ENCODE measurements at regions not wholly inside any gene's neighbourhood (a gene's known extent, or its start where the extent isn't known, plus 50 kb on each side); places are given as distances from the start of the nearest gene placed in this dataset.
"Not testable (repeated sequence)": the region's sequence is repeated elsewhere in the genome, so short reads cannot be mapped to it uniquely, and the experiment has no call there.

DNA sequence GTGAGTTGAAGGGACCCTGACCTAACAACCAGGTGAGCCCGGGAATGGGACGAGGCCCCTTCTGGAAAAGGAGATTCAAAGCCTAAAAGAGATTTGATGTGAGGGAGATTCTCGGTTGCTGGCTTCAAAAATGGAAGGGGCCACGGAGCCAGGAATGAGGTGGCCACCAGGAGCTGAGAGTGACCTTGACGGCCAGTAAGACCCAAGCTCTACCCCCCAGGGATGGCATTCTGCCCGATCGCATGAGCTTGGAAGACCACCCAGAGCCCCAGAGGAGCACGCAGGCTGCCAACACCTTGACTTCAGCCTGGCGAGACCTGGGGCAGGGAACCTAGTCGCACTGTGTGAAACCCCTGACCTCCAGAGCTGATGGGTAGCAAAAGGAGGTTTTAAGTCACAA, 163.9 kb downstream of the BMP7 start:
- DNase-seq (ENCODE audit: low read depth) = no peak

- no peak for DNase-seq (ENCODE audit: low read depth)
Measured at GRCh38 chr20:57103146-57103800, 163.2 kb downstream of the BMP7 start.

DNA sequence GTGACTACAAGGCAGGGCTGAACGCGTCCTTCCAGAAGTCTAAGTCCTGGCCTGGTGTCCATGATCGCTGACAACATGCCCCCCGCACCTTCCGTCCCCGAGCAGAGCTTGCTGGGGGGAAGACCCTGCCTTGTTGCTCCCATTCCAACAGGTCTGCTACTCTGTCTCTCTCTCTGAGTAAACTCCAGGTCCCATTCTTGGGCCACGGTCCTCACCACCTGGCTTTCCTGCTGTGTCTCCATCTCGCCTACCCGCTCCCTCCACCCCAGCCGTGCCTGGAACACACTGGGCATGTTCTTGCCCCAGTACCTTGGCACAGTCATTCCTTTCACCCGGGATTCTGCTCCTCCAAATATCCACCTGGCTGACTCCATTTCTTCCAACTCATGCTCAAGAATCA, 162.3 kb downstream of the BMP7 start:
- no peak for DNase-seq (ENCODE audit: low read depth)

GRCh38 chr20:57104651-57105204, 161.7 kb downstream of the BMP7 start:
- no peak for DNase-seq (ENCODE audit: low read depth)

DNA sequence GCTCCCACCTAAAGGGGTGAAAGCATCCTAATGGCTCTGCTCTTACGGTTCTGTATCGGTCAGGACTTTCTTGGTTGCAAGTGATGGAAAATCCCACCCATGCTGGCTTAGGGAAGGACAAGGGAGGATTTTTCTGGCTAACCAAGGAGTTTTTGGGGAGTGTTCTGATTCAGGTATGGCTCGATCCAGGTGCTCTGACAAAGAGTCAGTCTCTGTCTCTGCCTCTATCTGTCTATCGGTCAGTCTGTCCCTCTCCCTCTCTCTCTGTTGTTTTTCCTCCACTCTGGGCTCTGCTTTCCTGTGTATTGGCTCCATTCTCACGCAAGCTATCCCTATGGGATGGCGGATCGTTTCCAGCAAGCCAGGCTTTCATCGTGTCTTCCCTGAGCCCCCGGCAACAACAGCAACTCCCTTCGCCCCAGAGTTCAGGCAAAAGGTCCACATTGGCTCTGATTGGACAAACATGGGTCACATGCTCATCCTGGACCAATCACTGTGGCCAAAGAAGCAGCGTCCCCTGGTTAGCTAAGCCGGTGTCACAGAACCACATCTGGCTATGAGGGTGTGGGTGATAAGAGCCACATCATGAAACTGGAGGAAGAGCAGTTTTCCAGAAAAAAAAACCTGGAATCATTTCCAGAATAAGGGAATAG, 160.3 kb downstream of the BMP7 start:
- no peak for DNase-seq (ENCODE audit: low read depth)

DNA sequence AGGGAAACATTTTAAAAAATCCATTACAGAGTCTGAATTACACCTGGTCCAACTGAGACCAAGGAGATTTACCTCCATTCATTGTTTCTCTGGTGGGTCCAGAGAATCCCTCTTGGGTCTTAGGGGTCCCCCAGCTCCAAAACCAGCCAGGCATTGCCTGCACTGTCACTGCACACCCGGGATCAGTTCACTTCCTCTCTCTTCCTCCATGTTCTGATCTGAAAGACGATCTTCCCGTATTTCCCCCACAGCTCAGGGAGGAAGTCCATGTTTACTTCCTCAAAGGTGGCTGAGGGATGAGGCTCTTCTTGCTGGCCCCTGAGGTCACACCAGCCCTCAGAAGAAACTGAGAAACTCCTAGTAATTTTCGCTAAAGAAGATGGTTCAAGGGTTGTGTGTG, 159.7 kb downstream of the BMP7 start:
- DNase-seq (ENCODE audit: low read depth) = no peak

DNA sequence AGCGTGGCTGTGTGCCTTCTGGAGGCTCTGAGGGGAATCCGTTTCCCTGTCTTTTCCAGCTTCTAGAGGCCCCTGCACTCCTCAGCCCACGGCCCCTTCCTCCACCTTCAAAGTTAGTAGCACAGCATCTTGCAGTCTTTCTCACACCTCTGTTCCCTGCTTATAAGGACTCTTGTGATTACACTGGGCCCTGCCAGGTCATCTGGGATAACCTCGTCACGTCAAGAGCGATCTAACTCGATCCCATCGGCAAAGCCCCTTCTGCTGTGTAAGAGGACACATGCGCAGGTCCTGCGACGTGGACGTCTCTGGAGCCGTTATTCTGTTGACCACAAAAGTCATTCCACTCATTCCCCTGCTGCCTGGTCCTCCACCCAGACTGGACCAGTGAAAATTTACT, 159.2 kb downstream of the BMP7 start:
- no peak for DNase-seq (ENCODE audit: low read depth)

DNA sequence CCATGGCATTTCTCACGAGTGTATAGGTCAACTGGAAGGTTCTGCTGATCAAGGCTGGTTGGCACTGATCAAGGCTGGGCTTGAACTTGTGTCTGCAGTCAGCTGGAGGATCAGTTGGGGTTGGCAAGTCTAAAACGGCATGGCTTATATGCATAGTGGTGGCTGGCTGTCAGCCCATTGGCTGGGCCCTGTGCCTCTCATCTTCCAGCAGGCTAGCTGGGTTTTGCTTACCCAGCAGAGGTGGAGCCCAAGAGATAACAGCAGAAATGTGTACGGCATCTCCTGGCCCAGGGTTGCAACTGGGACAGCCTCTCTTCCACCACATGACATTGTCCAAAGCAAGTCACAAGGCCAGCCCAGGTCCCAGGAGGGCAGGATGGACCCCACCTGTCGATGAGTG, 158.2 kb downstream of the BMP7 start:
- DNase-seq (ENCODE audit: low read depth) = no peak

DNA sequence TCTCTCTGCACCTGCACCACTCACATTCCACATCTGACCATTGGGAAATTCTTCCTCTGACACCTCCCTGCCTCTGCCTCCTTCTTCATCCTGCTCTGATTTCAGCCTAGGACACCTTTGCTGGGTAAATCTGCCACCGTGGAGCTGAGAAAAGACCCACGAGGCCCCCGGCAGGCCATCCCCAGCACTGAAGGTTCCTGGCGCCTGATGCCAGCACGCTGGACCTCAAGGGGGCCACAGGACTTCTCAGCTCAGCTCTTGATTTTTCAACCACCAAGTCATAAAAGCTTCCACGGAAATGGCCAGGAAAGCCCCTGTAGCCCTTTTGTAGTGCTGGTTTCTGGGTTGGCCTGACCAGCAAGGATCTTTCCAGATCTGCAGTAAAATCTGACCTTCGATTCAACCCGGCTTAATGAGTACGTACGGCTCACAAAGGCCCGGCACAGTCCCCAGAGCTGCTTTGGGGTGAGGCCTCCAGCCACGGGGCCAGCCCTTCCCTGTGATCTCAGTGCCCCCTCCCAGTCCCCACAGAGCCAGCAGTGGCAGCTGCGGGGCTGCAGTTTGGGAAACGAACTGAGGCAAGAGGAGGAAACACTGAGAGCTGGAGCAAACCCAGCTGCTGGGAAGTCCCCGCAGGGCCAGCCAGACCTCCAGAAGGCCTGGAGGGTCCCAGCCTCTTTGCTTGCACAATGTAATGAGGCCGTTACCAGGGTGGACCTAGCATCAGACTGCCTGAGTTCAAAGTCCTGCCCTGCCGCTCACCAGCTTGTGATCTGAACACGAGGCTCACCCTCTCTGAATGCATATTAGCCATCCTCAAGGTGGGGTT, 157.5 kb downstream of the BMP7 start:
- no peak for DNase-seq (ENCODE audit: low read depth)

- no peak for DNase-seq (ENCODE audit: low read depth)
Measured at GRCh38 chr20:57109571-57109953, 156.9 kb downstream of the BMP7 start.

DNA sequence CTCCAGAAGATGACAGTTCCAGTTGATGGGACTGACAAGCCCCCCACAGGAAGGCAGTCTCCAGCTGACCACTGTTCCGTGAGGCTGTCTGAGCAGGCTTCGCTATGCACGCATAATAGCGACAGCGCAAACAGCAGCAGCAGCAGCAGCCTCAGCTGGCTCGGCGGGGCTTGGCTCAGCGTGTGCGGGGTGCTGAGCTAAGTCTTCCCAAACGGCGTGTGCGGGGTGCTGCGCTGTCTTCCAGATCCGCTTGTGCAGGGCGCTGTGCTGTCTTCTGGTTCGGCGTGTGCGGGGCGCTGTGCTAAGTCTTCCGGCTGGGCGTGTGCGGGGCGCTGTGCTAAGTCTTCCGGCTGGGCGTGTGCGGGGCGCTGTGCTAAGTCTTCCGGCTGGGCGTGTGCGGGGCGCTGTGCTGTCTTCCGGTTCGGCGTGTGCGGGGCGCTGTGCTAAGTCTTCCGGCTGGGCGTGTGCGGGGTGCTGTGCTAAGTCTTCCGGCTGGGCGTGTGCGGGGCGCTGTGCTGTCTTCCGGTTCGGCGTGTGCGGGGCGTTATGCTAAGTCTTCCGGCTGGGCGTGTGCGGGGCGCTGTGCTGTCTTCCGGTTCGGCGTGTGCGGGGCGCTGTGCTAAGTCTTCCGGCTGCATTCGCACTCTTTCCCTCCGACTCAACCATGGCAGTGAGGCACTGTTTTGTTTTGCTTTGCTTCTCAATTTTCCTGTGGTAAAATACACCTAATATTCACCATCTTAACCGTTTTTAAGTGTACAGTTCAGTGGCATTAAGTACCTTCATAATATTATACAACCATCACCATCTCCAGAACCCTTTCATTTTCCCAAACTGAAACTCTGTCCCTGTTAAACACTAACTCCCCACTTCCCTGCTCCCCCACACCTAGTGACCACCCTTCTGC, 156.1 kb downstream of the BMP7 start:
- DNase-seq (ENCODE audit: low read depth) = not testable (repeated sequence)

DNA sequence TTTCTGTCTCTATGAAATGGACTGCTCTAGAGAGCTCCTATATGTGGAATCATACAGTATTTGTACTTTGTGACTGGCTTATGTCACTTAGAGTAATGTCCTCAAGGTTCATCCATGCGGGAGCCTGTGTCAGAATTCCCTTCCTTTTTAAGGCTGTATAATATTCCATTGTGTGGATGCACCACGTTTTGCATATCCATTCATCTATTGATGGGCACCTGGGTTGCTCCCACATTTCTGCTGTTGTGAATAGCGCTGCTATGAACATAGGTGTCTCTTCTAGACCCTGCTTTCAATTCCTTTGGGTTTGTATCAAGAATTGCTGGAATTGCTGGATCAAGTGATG, 155.4 kb downstream of the BMP7 start:
- no peak for DNase-seq (ENCODE audit: low read depth)

GRCh38 chr20:57112448-57112847, 154.0 kb downstream of the BMP7 start:
- no peak for DNase-seq (ENCODE audit: low read depth)

DNA sequence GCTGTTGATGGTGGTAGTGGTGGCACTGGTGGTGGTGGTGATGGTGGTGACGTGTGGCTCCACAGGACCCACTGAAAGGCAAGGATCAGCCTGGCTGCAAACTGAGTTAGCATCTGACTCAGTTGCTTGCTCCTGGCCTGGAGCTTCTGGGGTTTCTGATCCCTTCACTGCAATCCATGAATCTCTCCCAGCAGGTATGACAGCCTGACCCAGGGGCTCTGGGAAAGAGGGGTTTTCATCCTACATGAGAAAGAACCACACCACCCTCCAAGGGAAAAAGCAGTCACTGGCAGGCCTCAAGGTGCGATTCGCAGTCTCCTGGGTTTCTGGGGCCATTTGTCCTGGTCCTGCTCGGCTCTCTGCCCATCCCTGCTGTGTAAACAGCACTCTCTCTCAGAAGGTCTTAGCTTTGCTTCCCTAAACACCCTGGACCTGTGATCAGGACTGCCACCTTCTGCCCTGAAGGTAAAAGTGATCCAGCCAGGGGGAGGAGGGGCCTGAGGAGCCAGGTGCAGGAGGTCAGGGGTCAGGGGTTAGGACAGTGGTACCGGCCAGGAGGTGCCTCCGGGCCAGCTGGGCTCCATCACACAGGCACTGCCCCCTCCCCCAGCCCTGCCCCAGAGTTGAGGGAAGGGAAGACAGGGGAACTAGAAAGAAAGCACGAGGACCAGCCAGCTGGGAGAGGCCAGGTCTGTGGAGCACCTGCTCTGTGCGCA, 152.0 kb downstream of the BMP7 start:
- DNase-seq (ENCODE audit: low read depth) = no peak

DNA sequence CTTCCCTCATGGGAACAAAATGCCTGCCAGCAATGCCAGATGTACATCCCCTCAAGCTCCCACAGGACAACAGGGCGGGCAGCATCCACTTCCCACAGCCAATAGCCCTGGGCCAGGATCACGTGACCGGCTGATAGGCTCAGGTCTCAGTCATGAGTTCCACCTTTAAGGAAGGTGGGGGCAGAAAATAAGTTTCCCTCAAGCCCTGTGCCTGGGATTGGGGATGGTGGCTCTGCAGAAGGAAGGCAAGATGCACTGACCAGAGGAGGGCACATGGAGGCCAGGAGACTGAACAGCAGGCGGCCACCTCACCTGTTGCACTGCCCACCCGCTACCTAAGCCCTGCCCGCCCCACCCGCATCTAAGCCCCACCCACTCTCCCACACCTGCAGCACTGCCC, 149.1 kb downstream of the BMP7 start:
- DNase-seq (ENCODE audit: low read depth) = no peak

- DNase-seq (ENCODE audit: low read depth) = no peak
Measured at GRCh38 chr20:57118107-57118769, 148.2 kb downstream of the BMP7 start.
